ENCODE measurements at regions not wholly inside any gene's neighbourhood (a gene's known extent, or its start where the extent isn't known, plus 50 kb on each side); places are given as distances from the start of the nearest gene placed in this dataset.

GRCh38 chrX:135643916-135644315 lies 69.5 kb upstream of the CT45A1 start:
- no peak overlapping the region for H3K27ac ChIP-seq (ENCODE audit: low read depth in 1 of 2, low read length in 2 of 2)
- 88% methylated on average over 3 of the region's 3 CpGs for WGBS
- TF ChIP-seq HNF4A (conservative IDR thresholded peaks at IDR 0.05) (no peak), EGR1 (IDR thresholded peaks at IDR 0.05; ENCODE audit: low read depth in 2 of 2) (no peak), NR2F2 (IDR thresholded peaks at IDR 0.05) (no peak), JUND (IDR thresholded peaks at IDR 0.05) (no peak), HNF4G (IDR thresholded peaks at IDR 0.05) (no peak), ZBTB33 (IDR thresholded peaks at IDR 0.05) (no peak), ATF3 (IDR thresholded peaks at IDR 0.05) (no peak), MAX (IDR thresholded peaks at IDR 0.05) (no peak), CTCF (IDR thresholded peaks at IDR 0.05; ENCODE audit: low read depth, low read length, missing input control) (no peak)

GRCh38 chrX:135644624-135645023 lies 68.8 kb upstream of the CT45A1 start:
- Histone ChIP-seq H3K4me1 (ENCODE audit: control insufficient read depth in 4 of 4, insufficient read depth in 4 of 4, low read length in 3 of 4) (no peaks in the 10 kb centered on the region), H3K9ac (ENCODE audit: low read depth in 1 of 2, low read length in 2 of 2) (no peak overlapping the region), H3K36me3 (ENCODE audit: control insufficient read depth in 4 of 4, insufficient read depth in 3 of 4, low read depth in 1 of 4, low read length in 3 of 4) (no peaks in the 10 kb centered on the region), H3K4me3 (ENCODE audit: low read depth in 1 of 3, low read length in 3 of 3) (no peak overlapping the region), H3K9me3 (ENCODE audit: control insufficient read depth in 4 of 4, low read length in 3 of 4) (no peaks in the 10 kb centered on the region), H3K27me3 (ENCODE audit: control insufficient read depth in 4 of 4, insufficient read depth in 4 of 4, low read length in 3 of 4) (no peaks in the 10 kb centered on the region), H3K27ac (ENCODE audit: low read depth in 1 of 2, low read length in 2 of 2) (no peak overlapping the region)
- no peak for DNase-seq (ENCODE audit: low spot score)
- TF ChIP-seq FOXA1 (IDR thresholded peaks at IDR 0.05) (no peak), GABPA (IDR thresholded peaks at IDR 0.05 in 1 of 2, conservative IDR thresholded peaks at IDR 0.05 in 1 of 2) (no peak), JUND (IDR thresholded peaks at IDR 0.05) (no peak), RXRA (IDR thresholded peaks at IDR 0.05) (no peak), RAD21 (IDR thresholded peaks at IDR 0.05) (no peak), MAX (IDR thresholded peaks at IDR 0.05) (no peak)
- 84% methylated on average over 2 of the region's 2 CpGs for WGBS

More at GRCh38 chrX:135643916-135644315, 69.5 kb upstream of the CT45A1 start:
- Histone ChIP-seq H3K36me3 (ENCODE audit: control insufficient read depth in 4 of 4, insufficient read depth in 3 of 4, low read depth in 1 of 4, low read length in 3 of 4) (no peaks in the 10 kb centered on the region), H3K9me3 (ENCODE audit: control insufficient read depth in 4 of 4, low read length in 3 of 4) (no peaks in the 10 kb centered on the region), H3K4me1 (ENCODE audit: control insufficient read depth in 4 of 4, insufficient read depth in 4 of 4, low read length in 3 of 4) (no peaks in the 10 kb centered on the region), H3K9ac (ENCODE audit: low read depth in 1 of 2, low read length in 2 of 2) (no peak overlapping the region), H3K4me3 (ENCODE audit: low read depth in 1 of 3, low read length in 3 of 3) (no peak overlapping the region), H3K27me3 (ENCODE audit: control insufficient read depth in 4 of 4, insufficient read depth in 4 of 4, low read length in 3 of 4) (no peaks in the 10 kb centered on the region)
- no peak for DNase-seq (ENCODE audit: low spot score)

GRCh38 chrX:135649029-135649428 lies 64.4 kb upstream of the CT45A1 start:
- Histone ChIP-seq H3K27me3 (ENCODE audit: control insufficient read depth in 4 of 4, insufficient read depth in 4 of 4, low read length in 3 of 4) (no peaks in the 10 kb centered on the region), H3K9ac (ENCODE audit: low read depth in 1 of 2, low read length in 2 of 2) (no peak overlapping the region), H3K4me1 (ENCODE audit: control insufficient read depth in 4 of 4, insufficient read depth in 4 of 4, low read length in 3 of 4) (no peaks in the 10 kb centered on the region), H3K27ac (ENCODE audit: low read depth in 1 of 2, low read length in 2 of 2) (no peak overlapping the region), H3K36me3 (ENCODE audit: control insufficient read depth in 4 of 4, insufficient read depth in 3 of 4, low read depth in 1 of 4, low read length in 3 of 4) (no peaks in the 10 kb centered on the region), H3K9me3 (ENCODE audit: control insufficient read depth in 4 of 4, low read length in 3 of 4) (no peaks in the 10 kb centered on the region), H3K4me3 (ENCODE audit: low read depth in 1 of 3, low read length in 3 of 3) (no peak overlapping the region)
- 39% methylated on average over 4 of the region's 4 CpGs for WGBS
- no peak for DNase-seq (ENCODE audit: low spot score)
- TF ChIP-seq GABPA (IDR thresholded peaks at IDR 0.05 in 1 of 2, conservative IDR thresholded peaks at IDR 0.05 in 1 of 2) (no peak), SP1 (IDR thresholded peaks at IDR 0.05) (no peak), NR2F2 (IDR thresholded peaks at IDR 0.05) (no peak), RAD21 (IDR thresholded peaks at IDR 0.05) (no peak), FOXA2 (IDR thresholded peaks at IDR 0.05) (no peak), HNF4A (conservative IDR thresholded peaks at IDR 0.05) (no peak), YY1 (IDR thresholded peaks at IDR 0.05) (no peak), RXRA (IDR thresholded peaks at IDR 0.05) (no peak), REST (IDR thresholded peaks at IDR 0.05) (no peak), MAX (IDR thresholded peaks at IDR 0.05) (no peak), FOXA1 (IDR thresholded peaks at IDR 0.05) (no peak), TAF1 (conservative IDR thresholded peaks at IDR 0.05) (no peak), JUND (IDR thresholded peaks at IDR 0.05) (no peak)
